Globus pallidus (tissue), 1 donor: ENCODE measurements at regions not wholly inside any gene's neighbourhood (a gene's known extent, or its start where the extent isn't known, plus 50 kb on each side); places are given as distances from the start of the nearest gene placed in this dataset.

Experiments
- DNase-seq: peaks from one replicate; pipeline ENCODE4 v3.0.0-alpha.2; 2015; ENCODE audit warnings: low spot score

- no peak for DNase-seq
Measured at GRCh38 chr4:36716874-36717273, 435.5 kb downstream of the DTHD1 start.

DNA sequence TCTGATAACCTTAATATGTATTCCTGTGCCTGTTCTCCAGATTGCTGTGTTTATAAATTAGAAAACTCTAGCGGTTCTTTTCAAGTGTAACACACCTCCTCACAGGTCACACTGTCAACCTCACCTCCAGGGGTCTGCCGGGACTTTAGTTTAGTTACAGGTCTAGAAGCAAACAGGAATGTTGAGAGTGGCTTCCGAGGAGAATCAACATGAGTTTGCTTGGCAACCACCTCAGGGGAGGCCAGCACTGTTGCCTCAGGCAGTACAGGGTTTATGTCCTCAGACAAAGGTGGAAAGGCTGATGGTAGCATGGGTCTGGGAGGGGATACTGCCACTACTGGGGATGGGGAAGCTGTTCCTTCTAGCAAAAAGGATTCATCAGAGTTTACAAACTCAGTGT is 438.0 kb downstream of the DTHD1 start:
- DNase-seq, result no peak

- DNase-seq, result no peak
Measured at GRCh38 chr4:36722986-36723385, 441.6 kb downstream of the DTHD1 start.

DNA sequence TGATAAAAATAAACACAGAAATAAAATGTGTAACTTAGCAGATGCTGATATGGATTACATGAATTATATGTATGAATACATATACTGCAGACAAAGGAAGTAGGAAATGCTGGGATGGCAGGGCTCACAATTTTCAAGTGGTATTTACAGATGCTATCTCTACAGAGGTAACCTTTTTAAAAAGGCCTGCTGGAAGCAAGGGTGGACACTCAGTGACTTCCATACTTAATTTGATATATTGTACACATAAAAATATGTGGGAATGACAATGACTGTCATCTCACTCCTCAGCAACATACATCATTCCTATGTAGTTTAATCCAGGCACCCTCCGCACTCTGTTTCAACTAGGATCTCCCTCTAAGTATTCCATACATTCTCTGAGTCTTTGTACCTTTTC is 452.9 kb downstream of the DTHD1 start:
- no peak for DNase-seq

- no peak for DNase-seq
Measured at GRCh38 chr4:36737691-36738090, 456.3 kb downstream of the DTHD1 start.

- DNase-seq, result no peak
Measured at GRCh38 chr4:36740796-36741310, 459.4 kb downstream of the DTHD1 start.

DNA sequence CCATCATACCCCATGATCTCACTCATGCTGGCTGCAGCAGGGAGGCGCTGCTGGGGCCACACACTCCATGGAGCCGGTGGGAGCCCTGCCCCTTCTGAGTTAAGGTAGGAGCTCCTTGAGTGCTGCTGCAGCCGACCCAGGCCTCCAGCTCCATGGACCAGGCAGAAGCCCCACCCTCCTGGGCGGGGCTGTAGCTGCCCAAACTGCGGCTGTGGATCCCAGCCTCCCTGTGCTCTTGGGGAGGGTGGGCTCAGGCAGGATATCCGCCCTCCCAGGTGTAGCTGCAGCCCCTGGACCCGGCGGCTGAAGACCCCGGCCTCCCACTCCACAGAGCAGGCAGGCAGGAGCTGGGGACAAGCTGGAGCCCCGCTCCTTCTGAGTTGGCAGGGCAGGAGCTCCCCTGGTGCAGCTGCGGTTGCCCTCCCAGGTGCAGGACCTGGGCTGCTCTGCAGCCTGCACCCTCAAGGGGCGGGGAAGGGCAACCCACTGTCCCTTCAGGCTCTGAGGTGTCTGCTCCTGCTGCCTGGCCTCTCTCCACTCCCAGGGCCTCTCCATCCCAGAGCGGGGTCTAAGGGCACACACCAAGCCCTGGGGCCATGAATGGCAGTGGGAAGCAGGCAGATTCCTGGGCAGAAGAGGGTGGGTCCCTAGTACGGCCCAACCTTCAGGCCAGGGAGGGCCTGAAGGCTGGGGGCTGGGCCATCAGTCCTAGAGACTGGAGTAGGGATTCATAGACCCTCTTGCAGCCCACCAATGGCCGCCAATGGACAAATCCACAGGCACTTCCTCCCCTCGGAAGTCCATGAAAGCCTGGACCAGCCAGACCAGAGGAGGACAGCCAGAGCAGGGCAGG is 466.1 kb downstream of the DTHD1 start:
- DNase-seq, result no peak

DNA sequence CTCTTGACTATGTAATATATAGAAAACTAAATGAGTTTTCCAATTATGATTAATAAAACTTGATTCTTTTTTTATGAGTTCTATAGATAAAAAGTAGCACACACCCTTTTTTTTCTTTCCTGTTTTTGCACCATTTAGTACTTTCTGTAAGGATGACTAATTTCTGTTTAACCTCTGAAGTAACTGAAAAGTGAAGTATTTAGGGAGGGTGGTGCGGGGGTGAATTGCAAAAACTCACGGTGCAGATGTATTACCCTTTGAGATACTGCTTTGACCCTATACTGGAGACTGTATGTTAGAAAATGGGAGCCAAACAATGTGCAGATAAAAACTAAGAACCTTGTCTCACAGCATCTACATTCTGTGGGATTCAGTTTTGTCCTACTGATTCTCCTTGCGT is 471.6 kb downstream of the DTHD1 start:
- no peak for DNase-seq

DNA sequence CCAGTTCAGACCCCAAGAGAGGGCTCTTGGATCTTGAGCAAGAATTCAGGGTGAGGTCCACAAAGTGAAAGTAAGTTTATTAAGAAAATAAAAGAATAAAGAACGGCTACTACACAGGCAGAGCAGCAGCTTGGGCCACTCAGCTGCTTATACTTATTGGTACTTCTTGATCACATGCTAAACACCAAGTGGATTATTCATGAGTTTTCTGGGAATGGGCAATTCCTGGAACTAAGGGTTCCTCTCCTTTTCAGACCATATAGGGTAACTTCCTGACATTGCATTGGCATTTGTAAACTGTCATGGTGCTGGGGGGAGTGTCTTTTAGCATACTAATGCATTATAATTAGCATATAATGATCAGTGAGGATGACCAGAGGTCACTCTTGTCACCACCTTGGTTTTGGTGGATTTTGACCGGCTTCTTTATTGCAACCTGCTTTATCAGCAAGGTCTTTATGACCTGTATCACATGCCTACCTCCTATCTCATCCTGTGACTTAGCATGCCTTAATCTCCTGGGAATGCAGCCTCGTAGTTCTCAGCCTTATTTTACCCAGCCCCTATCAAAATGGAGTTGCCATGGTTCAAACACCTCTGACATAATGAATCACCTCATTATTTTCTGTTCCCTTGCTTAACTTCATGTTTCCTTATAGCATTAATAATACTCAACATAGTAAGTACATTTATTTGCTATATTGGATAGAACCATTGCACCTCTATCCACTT is 476.3 kb downstream of the DTHD1 start:
- DNase-seq, result no peak

- DNase-seq, result no peak
Measured at GRCh38 chr4:36758312-36759178, 477.1 kb downstream of the DTHD1 start.

GRCh38 chr4:36761607-36762006 is 480.2 kb downstream of the DTHD1 start:
- no peak for DNase-seq

- DNase-seq, result no peak
Measured at GRCh38 chr4:36763814-36764213, 480.7 kb upstream of the NWD2 start.

- DNase-seq, result no peak
Measured at GRCh38 chr4:36767596-36767995, 476.9 kb upstream of the NWD2 start.

- DNase-seq, result no peak
Measured at GRCh38 chr4:36771411-36772153, 473.0 kb upstream of the NWD2 start.

GRCh38 chr4:36772154-36772516 is 472.4 kb upstream of the NWD2 start:
- no peak for DNase-seq

DNA sequence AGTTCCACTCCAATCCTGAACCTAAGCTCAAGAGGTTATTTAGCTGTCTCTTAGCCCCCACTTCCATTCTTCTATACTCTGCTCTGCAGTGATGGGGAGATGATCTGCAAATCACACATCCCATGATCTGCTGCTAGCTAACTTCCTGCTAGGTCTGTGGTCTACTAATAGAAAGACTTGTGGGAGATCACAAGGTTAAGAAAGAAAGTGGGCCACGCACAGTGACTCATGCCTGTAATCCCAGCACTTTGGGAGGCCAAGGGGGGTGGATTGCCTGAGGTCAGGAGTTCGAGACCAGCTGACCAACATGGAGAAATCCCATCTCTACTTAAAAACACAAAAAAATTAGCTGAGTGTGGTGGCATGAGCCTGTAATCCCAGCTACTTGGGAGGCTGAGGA is 471.1 kb upstream of the NWD2 start:
- no peak for DNase-seq

GRCh38 chr4:36775544-36775943 is 469.0 kb upstream of the NWD2 start:
- DNase-seq, result no peak

DNA sequence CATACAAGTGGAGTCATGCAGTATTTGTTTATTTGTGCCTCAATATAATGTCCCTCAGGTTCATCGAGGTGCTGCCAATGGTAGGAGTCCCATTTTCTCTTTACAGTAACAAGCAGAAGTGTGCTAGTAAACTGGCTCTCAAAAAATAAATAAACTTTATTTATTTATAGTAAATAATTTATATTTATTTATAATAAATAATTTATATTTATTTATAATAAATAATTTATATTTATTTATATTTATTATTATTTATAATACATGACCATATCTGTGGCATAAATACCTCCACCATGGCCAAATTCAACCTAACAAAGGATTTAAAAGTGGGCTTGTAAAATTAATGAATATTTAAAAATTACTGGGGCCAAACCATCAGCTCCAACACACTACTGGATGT is 464.9 kb upstream of the NWD2 start:
- DNase-seq, result no peak

DNA sequence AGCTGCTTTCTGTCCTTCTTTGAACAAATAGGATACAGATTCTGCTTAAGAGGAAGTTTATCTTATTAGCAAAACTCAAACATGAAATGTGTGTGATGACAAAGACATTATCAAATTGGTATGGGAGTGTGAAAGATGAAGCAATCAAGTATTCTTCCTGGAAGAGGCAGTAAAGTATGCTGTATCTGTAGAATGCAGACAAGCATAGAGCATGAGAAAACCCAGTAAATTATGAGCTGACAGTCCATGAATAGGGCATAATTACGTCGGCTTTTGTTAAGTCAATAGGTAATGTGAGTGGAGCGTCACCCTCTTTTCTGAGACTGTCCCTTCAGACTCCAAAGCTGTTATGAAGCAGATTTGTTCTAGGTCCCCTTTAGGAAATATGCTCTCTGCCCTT is 458.6 kb upstream of the NWD2 start:
- no peak for DNase-seq

GRCh38 chr4:36786519-36786918 is 458.0 kb upstream of the NWD2 start:
- DNase-seq, result no peak

DNA sequence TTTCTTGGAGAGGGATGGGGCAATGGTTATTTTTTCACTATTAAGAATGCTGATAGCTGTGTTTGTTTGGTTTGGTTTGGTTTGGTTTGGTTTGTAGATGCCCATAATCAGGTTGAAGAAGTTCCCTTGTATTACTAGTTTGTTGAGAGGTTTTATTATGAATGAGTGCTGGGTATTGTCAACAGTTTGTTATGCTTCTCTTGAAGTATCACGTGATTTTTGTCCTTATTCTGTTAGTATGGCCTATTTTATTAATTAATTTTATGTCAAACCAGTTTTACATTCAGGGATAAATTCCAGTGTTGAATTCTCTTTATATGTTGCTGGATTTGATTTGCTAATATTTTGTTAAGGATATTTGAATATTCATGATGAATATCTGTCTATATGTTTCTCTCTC is 449.8 kb upstream of the NWD2 start:
- DNase-seq, result no peak

GRCh38 chr4:36812149-36812548 is 432.4 kb upstream of the NWD2 start:
- DNase-seq, result no peak
